SK-N-SH treated with all-trans-retinoic acid at 6 μM for 48 hours (cell line): ENCODE measurements at regions not wholly inside any gene's neighbourhood (a gene's known extent, or its start where the extent isn't known, plus 50 kb on each side); places are given as distances from the start of the nearest gene placed in this dataset.

Experiments used
- ATAC-seq: fragments of 200-7000 bp; cut with Tn5 transposase; 3 replicates; pipeline ENCODE4 v1.9.1; 2020; ENCODE audit warnings: mild to moderate bottlenecking, moderate library complexity
- ARNTL ChIP-seq: fragments of 450-650 bp; formaldehyde crosslinking; IDR thresholded peaks from 2 replicates; pipeline ENCODE4 v1.5.0; 2020; ENCODE audit warnings: low read depth, mild to moderate bottlenecking, moderate library complexity, borderline replicate concordance
- BACH2 ChIP-seq: fragments of 250-450 bp; sonication (Bioruptor Pico); IDR thresholded peaks from 2 replicates; pipeline ENCODE4 v1.9.0; 2021; ENCODE audit warnings: mild to moderate bottlenecking, borderline replicate concordance
- CSDC2 ChIP-seq: fragments of 250-450 bp; sonication (Bioruptor Pico); IDR thresholded peaks from 2 replicates; pipeline ENCODE4 v1.5.0; 2020; ENCODE audit warnings: mild to moderate bottlenecking, moderate library complexity
- ESRRG ChIP-seq: fragments of 250-450 bp; sonication (Bioruptor Pico); IDR thresholded peaks from 2 replicates; pipeline ENCODE4 v1.6.1; 2021; ENCODE audit warnings: mild to moderate bottlenecking
- GLIS3 ChIP-seq: fragments of 250-450 bp; sonication (Bioruptor Pico); IDR thresholded peaks from 2 replicates; pipeline ENCODE4 v1.5.0; 2020; ENCODE audit warnings: mild to moderate bottlenecking, moderate library complexity
- ISL1 ChIP-seq: fragments of 250-450 bp; sonication (Bioruptor Pico); IDR thresholded peaks from 2 replicates; pipeline ENCODE4 v2.1.2; 2022; ENCODE audit warnings: mild to moderate bottlenecking, moderate library complexity
- OSR1 ChIP-seq: fragments of 250-450 bp; sonication (Bioruptor Pico); IDR thresholded peaks from 2 replicates; pipeline ENCODE4 v1.8.0; 2022; ENCODE audit warnings: moderate library complexity, mild to moderate bottlenecking, inconsistent platforms
- PPARA ChIP-seq: fragments of 250-450 bp; sonication (Bioruptor Pico); IDR thresholded peaks from 2 replicates; pipeline ENCODE4 v1.5.0; 2020; ENCODE audit warnings: mild to moderate bottlenecking, borderline replicate concordance
- RARB ChIP-seq: fragments of 250-450 bp; sonication (Bioruptor Pico); IDR thresholded peaks from 2 replicates; pipeline ENCODE4 v1.8.0; 2021; ENCODE audit warnings: mild to moderate bottlenecking, moderate library complexity
- SNAI2 ChIP-seq: fragments of 250-450 bp; sonication (Bioruptor Pico); IDR thresholded peaks from 2 replicates; pipeline ENCODE4 v1.5.0; 2020; ENCODE audit warnings: mild to moderate bottlenecking, moderate library complexity
- TCF4 ChIP-seq: fragments of 250-450 bp; sonication (Bioruptor Pico); IDR thresholded peaks from 2 replicates; pipeline ENCODE4 v1.8.0; 2021; ENCODE audit warnings: mild to moderate bottlenecking, moderate library complexity, borderline replicate concordance
- TOX ChIP-seq: fragments of 250-450 bp; sonication (Bioruptor Pico); IDR thresholded peaks from 2 replicates; pipeline ENCODE4 v1.8.0; 2021; ENCODE audit warnings: mild to moderate bottlenecking, moderate library complexity, borderline replicate concordance
- ZC3H10 ChIP-seq: fragments of 250-450 bp; sonication (Bioruptor Pico); IDR thresholded peaks from 2 replicates; pipeline ENCODE4 v1.5.1; 2021; ENCODE audit warnings: mild to moderate bottlenecking, moderate library complexity
- ZFP3 ChIP-seq: fragments of 250-450 bp; sonication (Bioruptor Pico); IDR thresholded peaks from 2 replicates; pipeline ENCODE4 v1.5.0; 2020; ENCODE audit warnings: mild to moderate bottlenecking, moderate library complexity
- ZFP30 ChIP-seq: fragments of 450-650 bp; formaldehyde crosslinking; IDR thresholded peaks from 2 replicates; pipeline ENCODE4 v1.5.0; 2022; ENCODE audit warnings: mild to moderate bottlenecking, moderate library complexity
- ZNF565 ChIP-seq: fragments of 450-650 bp; formaldehyde crosslinking; conservative IDR thresholded peaks from 2 replicates; pipeline ENCODE4 v1.5.0; 2020; ENCODE audit warnings: low read depth, mild to moderate bottlenecking, moderate library complexity
- ZNF70 ChIP-seq: fragments of 450-650 bp; formaldehyde crosslinking; IDR thresholded peaks from 2 replicates; pipeline ENCODE4 v1.5.0; 2020; ENCODE audit warnings: mild to moderate bottlenecking, moderate library complexity
- ZNF8 ChIP-seq: fragments of 450-650 bp; formaldehyde crosslinking; IDR thresholded peaks from 2 replicates; pipeline ENCODE4 v1.5.0; 2020; ENCODE audit warnings: mild to moderate bottlenecking, moderate library complexity
- TF ChIP-seq, protein P1 (sequence below): fragments of 250-450 bp; sonication (Bioruptor Pico); IDR thresholded peaks from 2 replicates; pipeline ENCODE4 v1.5.1; 2021; ENCODE audit warnings: mild to moderate bottlenecking, moderate library complexity
- TF ChIP-seq, protein P2 (sequence below): fragments of 250-450 bp; sonication (Bioruptor Pico); IDR thresholded peaks from 2 replicates; pipeline ENCODE4 v1.8.0; 2020; ENCODE audit warnings: mild to moderate bottlenecking, moderate library complexity, borderline replicate concordance
- TF ChIP-seq, protein P3 (sequence below): fragments of 250-450 bp; sonication (Bioruptor Pico); IDR thresholded peaks from 2 replicates; pipeline ENCODE4 v1.5.1; 2020; ENCODE audit warnings: low read depth, mild to moderate bottlenecking, moderate library complexity
- TF ChIP-seq, protein P4 (sequence below): fragments of 250-450 bp; sonication (Bioruptor Pico); IDR thresholded peaks from 2 replicates; pipeline ENCODE4 v1.8.0; 2021; ENCODE audit warnings: low read depth, mild to moderate bottlenecking, moderate library complexity, borderline replicate concordance
- TF ChIP-seq, protein P5 (sequence below): fragments of 250-450 bp; sonication (Bioruptor Pico); IDR thresholded peaks from 2 replicates; pipeline ENCODE4 v1.5.0; 2020; ENCODE audit warnings: mild to moderate bottlenecking, moderate library complexity

DNA sequence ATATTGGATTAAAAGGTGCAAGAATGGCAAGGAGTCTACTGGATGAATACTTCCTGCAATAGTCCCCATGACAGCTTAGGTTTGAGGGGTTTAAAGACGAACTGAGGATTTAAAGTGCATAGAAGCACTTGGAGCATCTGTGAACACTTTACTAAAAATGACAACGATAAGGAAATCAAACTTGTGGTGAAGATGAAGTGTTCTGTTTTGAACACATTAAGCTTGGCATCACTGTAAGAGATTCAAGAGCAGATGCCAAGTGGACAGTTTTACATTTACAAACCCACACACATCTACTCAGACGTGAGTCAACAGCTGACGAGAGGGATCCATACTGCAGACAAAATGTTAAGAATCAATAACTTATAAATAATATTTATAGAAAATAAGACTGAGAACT lies 918.7 kb downstream of the CDH11 start:
- TF ChIP-seq ZFP30 (CRISPR knock-in tag) (no peak), PPARA (CRISPR knock-in tag) (no peak), ZNF70 (CRISPR knock-in tag) (no peak), ISL1 (CRISPR knock-in tag) (no peak), SNAI2 (CRISPR knock-in tag) (no peak), TOX (CRISPR knock-in tag) (no peak), ARNTL (CRISPR knock-in tag) (no peak), BACH2 (CRISPR knock-in tag) (no peak), ESRRG (CRISPR knock-in tag) (no peak), GLIS3 (CRISPR knock-in tag) (no peak), RARB (CRISPR knock-in tag) (no peak), OSR1 (CRISPR knock-in tag) (no peak), TCF4 (CRISPR knock-in tag) (no peak), ZFP3 (CRISPR knock-in tag) (no peak), ZC3H10 (CRISPR knock-in tag) (no peak)
- TF ChIP-seq, protein P1, sequence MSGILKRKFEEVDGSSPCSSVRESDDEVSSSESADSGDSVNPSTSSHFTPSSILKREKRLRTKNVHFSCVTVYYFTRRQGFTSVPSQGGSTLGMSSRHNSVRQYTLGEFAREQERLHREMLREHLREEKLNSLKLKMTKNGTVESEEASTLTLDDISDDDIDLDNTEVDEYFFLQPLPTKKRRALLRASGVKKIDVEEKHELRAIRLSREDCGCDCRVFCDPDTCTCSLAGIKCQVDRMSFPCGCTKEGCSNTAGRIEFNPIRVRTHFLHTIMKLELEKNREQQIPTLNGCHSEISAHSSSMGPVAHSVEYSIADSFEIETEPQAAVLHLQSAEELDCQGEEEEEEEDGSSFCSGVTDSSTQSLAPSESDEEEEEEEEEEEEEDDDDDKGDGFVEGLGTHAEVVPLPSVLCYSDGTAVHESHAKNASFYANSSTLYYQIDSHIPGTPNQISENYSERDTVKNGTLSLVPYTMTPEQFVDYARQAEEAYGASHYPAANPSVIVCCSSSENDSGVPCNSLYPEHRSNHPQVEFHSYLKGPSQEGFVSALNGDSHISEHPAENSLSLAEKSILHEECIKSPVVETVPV (CRISPR knock-in tag), result no peak
- TF ChIP-seq, protein P2, sequence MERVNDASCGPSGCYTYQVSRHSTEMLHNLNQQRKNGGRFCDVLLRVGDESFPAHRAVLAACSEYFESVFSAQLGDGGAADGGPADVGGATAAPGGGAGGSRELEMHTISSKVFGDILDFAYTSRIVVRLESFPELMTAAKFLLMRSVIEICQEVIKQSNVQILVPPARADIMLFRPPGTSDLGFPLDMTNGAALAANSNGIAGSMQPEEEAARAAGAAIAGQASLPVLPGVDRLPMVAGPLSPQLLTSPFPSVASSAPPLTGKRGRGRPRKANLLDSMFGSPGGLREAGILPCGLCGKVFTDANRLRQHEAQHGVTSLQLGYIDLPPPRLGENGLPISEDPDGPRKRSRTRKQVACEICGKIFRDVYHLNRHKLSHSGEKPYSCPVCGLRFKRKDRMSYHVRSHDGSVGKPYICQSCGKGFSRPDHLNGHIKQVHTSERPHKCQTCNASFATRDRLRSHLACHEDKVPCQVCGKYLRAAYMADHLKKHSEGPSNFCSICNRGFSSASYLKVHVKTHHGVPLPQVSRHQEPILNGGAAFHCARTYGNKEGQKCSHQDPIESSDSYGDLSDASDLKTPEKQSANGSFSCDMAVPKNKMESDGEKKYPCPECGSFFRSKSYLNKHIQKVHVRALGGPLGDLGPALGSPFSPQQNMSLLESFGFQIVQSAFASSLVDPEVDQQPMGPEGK (CRISPR knock-in tag), result no peak
- TF ChIP-seq, protein P3, sequence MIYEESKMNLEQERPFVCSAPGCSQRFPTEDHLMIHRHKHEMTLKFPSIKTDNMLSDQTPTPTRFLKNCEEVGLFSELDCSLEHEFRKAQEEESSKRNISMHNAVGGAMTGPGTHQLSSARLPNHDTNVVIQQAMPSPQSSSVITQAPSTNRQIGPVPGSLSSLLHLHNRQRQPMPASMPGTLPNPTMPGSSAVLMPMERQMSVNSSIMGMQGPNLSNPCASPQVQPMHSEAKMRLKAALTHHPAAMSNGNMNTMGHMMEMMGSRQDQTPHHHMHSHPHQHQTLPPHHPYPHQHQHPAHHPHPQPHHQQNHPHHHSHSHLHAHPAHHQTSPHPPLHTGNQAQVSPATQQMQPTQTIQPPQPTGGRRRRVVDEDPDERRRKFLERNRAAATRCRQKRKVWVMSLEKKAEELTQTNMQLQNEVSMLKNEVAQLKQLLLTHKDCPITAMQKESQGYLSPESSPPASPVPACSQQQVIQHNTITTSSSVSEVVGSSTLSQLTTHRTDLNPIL, result no peak
- TF ChIP-seq, protein P4, sequence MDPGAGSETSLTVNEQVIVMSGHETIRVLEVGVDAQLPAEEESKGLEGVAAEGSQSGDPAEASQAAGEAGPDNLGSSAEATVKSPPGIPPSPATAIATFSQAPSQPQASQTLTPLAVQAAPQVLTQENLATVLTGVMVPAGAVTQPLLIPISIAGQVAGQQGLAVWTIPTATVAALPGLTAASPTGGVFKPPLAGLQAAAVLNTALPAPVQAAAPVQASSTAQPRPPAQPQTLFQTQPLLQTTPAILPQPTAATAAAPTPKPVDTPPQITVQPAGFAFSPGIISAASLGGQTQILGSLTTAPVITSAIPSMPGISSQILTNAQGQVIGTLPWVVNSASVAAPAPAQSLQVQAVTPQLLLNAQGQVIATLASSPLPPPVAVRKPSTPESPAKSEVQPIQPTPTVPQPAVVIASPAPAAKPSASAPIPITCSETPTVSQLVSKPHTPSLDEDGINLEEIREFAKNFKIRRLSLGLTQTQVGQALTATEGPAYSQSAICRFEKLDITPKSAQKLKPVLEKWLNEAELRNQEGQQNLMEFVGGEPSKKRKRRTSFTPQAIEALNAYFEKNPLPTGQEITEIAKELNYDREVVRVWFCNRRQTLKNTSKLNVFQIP (CRISPR knock-in tag), result no peak
- ATAC-seq, result no peak

DNA sequence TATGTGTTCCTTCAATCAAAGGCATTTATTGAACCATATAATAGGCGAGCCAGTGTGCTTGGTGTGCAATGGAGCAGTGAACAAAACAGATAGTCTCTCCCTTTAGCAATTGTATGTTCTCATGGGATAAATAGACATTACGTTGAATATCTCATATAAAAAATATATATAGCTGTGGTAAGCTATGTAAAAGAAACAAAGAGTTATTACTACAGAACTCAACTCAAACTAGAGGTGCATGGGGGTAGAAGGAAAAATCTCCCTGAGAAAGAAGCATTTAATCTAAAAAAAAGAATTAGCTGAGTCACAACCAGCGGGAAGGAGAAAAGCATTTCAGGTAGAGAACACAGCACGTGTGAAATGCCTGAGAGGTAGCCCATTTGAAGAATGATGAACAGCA lies 919.3 kb downstream of the CDH11 start:
- ATAC-seq, result no peak
- TF ChIP-seq GLIS3 (CRISPR knock-in tag), result no peak
- TF ChIP-seq, protein P2 (CRISPR knock-in tag), result no peak
- TF ChIP-seq ZNF70 (CRISPR knock-in tag), result no peak
- no peak for TF ChIP-seq TOX (CRISPR knock-in tag)
- TF ChIP-seq, protein P5, sequence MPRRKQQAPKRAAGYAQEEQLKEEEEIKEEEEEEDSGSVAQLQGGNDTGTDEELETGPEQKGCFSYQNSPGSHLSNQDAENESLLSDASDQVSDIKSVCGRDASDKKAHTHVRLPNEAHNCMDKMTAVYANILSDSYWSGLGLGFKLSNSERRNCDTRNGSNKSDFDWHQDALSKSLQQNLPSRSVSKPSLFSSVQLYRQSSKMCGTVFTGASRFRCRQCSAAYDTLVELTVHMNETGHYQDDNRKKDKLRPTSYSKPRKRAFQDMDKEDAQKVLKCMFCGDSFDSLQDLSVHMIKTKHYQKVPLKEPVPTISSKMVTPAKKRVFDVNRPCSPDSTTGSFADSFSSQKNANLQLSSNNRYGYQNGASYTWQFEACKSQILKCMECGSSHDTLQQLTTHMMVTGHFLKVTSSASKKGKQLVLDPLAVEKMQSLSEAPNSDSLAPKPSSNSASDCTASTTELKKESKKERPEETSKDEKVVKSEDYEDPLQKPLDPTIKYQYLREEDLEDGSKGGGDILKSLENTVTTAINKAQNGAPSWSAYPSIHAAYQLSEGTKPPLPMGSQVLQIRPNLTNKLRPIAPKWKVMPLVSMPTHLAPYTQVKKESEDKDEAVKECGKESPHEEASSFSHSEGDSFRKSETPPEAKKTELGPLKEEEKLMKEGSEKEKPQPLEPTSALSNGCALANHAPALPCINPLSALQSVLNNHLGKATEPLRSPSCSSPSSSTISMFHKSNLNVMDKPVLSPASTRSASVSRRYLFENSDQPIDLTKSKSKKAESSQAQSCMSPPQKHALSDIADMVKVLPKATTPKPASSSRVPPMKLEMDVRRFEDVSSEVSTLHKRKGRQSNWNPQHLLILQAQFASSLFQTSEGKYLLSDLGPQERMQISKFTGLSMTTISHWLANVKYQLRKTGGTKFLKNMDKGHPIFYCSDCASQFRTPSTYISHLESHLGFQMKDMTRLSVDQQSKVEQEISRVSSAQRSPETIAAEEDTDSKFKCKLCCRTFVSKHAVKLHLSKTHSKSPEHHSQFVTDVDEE, result no peak
- TF ChIP-seq SNAI2 (CRISPR knock-in tag), result no peak
- TF ChIP-seq, protein P4 (CRISPR knock-in tag), result no peak
- TF ChIP-seq ZNF565 (CRISPR knock-in tag), result no peak
- TF ChIP-seq, protein P3, result no peak
- TF ChIP-seq BACH2 (CRISPR knock-in tag), result no peak
- no peak for TF ChIP-seq ESRRG (CRISPR knock-in tag)
- TF ChIP-seq ISL1 (CRISPR knock-in tag), result no peak
- TF ChIP-seq, protein P1 (CRISPR knock-in tag), result no peak
- no peak for TF ChIP-seq ZC3H10 (CRISPR knock-in tag)
- TF ChIP-seq CSDC2, result no peak
- no peak for TF ChIP-seq OSR1 (CRISPR knock-in tag)
- TF ChIP-seq ARNTL (CRISPR knock-in tag), result no peak
- no peak for TF ChIP-seq ZFP3 (CRISPR knock-in tag)
- TF ChIP-seq ZNF8, result no peak
